ENCODE measurements at regions not wholly inside any gene's neighbourhood (a gene's known extent, or its start where the extent isn't known, plus 50 kb on each side); places are given as distances from the start of the nearest gene placed in this dataset.

GRCh38 chr12:94815450-94815849 lies 165.1 kb upstream of the TMCC3 start:
- DNase-seq: no peak

- no peak for DNase-seq
Measured at GRCh38 chr12:94813314-94813713, 163.0 kb upstream of the TMCC3 start.

DNA sequence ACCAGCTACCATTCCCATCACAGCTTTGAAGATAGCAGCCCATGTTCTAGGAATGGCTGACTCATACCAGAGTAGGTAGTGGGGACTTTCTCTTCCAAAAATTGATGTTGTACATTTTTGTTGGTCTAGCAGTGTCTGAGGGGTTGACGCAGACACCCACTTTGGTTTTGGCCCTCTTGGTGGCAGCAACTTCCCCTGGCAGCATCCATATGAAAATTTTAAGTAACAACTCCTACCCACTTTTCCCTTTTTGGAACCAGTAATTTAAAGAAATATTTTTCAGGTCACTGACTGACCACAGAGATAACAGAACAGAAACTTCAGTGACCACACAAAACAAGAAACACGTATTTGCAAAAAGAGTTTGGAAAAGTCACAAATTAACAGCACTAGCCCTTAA lies 162.0 kb upstream of the TMCC3 start:
- no peak for DNase-seq

GRCh38 chr12:94811611-94812010 lies 161.3 kb upstream of the TMCC3 start:
- no peak for DNase-seq

- DNase-seq: no peak
Measured at GRCh38 chr12:94807951-94808350, 157.6 kb upstream of the TMCC3 start.

DNA sequence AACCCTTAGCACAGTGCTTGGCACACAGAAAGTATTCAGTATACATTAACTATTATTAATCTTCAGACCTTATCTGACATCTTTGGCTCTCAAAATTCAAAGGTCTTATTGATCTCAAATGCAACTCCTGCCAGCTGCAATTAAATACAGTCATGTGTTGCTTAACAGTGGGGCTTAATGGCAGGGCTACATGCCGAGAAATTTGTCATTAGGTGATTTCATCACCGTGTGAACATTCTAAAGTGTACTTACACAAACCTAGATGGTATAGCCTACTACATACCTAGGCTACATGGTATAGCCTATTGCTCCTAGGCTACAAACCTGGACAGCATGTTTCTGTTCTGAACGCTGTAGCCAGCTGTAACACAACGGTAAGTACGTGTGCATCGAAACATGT lies 156.3 kb upstream of the TMCC3 start:
- no peak for DNase-seq

- peak; percentile 90 for DNase-seq
Measured at GRCh38 chr12:94805749-94806529, 155.6 kb upstream of the TMCC3 start.

- DNase-seq: no peak
Measured at GRCh38 chr12:94803939-94804338, 153.6 kb upstream of the TMCC3 start.

- DNase-seq: no peak
Measured at GRCh38 chr12:94802796-94803195, 152.4 kb upstream of the TMCC3 start.

GRCh38 chr12:94801745-94802144 lies 151.4 kb upstream of the TMCC3 start:
- DNase-seq: no peak

- DNase-seq: no peak
Measured at GRCh38 chr12:94799136-94799535, 148.8 kb upstream of the TMCC3 start.

- no peak for DNase-seq
Measured at GRCh38 chr12:94798113-94798512, 147.8 kb upstream of the TMCC3 start.

- DNase-seq: peak; percentile 91
Measured at GRCh38 chr12:94795520-94795919, 145.2 kb upstream of the TMCC3 start.

GRCh38 chr12:94795044-94795443 lies 144.7 kb upstream of the TMCC3 start:
- no peak for DNase-seq

GRCh38 chr12:94793191-94793595 lies 142.8 kb upstream of the TMCC3 start:
- DNase-seq: peak; percentile 84

GRCh38 chr12:94792693-94793092 lies 142.3 kb upstream of the TMCC3 start:
- DNase-seq: peak; percentile 59

GRCh38 chr12:94791933-94792332 lies 141.6 kb upstream of the TMCC3 start:
- DNase-seq: no peak

- DNase-seq: no peak
Measured at GRCh38 chr12:94790825-94791224, 140.5 kb upstream of the TMCC3 start.

GRCh38 chr12:94790370-94790769 lies 140.0 kb upstream of the TMCC3 start:
- no peak for DNase-seq

GRCh38 chr12:94789510-94790225 lies 139.3 kb upstream of the TMCC3 start:
- DNase-seq: no peak

DNA sequence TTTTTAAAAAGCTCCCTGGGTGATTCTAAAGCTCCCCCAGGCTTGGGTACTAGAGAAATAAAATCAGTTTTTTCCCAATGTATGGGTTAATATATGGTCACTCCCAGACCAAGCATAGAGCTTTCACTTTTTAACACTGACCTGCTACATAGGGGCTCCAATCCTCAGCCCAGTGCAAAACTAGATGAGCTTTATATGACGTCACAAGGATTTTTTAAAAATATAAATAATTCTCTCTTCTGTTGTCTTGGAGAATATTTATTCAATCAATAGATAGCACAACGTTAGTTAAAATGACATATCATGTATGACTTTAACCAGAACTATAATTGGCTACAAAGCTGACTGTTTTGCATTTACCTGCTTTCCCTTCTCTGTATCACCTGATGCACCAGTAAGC lies 137.9 kb upstream of the TMCC3 start:
- DNase-seq: no peak

DNA sequence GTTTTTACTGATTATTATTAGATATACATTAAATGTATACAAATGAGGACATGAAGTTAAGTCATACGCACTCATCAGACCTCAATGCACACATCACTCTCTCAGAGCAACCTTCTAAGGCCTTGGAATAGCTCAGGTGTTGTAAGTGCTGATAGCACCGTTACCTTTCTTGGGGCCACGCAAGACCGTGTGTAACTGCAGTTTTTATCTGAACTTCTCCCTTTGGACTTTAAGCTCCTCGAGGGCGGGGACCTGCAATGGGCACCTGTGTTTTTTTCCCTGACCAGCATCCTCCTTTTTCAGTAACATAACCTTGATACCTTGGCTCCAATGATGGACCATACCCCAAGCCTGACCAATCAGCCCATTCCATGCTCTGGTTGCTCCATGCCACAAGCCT lies 136.5 kb upstream of the TMCC3 start:
- DNase-seq: no peak

GRCh38 chr12:94783862-94784261 lies 133.5 kb upstream of the TMCC3 start:
- DNase-seq: peak; percentile 81

DNA sequence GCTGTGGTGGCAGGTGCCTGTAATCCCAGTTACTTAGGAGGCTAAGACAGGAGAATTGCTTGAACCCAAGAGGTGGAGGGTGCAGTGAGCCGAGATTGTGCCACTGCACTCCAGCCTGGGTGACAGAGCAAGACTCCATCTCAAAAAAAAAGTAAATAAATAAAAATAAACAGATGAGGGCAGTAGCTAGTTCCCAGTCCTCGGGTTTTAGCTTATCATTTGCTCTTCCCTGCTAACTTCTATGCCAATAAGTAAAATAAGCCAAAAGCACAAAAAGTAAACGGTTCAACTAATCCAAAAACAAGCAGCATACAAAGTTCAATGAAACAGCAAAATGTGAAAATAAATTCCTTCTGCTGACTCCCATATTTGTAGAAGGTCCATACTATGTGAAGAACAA lies 133.0 kb upstream of the TMCC3 start:
- no peak for DNase-seq
